Hepatocyte (in vitro differentiated cells): ENCODE measurements at regions not wholly inside any gene's neighbourhood (a gene's known extent, or its start where the extent isn't known, plus 50 kb on each side); places are given as distances from the start of the nearest gene placed in this dataset.

Experiments
- DNase-seq: peaks from one replicate; pipeline ENCODE4 v3.0.0-alpha.2; 2016; ENCODE audit warnings: low spot score
- H2AFZ ChIP-seq: fragments of 200-600 bp; sonication (generic); 2 replicates; pipeline ENCODE4 v1.6.0; 2016; ENCODE audit warnings: antibody characterized with exemption, mild to moderate bottlenecking
- H3K27ac ChIP-seq: fragments of 200-600 bp; sonication (generic); 2 replicates; pipeline ENCODE4 v1.5.1; 2016; ENCODE audit warnings: mild to moderate bottlenecking
- H3K27me3 ChIP-seq: fragments of 200-600 bp; sonication (generic); 2 replicates; pipeline ENCODE4 v1.6.1; 2016
- H3K36me3 ChIP-seq: fragments of 200-600 bp; sonication (generic); replicated peaks from 2 replicates; pipeline ENCODE4 v1.5.1; 2016; ENCODE audit warnings: low read depth; ENCODE audit not compliant: insufficient read depth
- H3K4me1 ChIP-seq: fragments of 200-600 bp; sonication (generic); 2 replicates; pipeline ENCODE4 v1.5.1; 2016; ENCODE audit warnings: mild to moderate bottlenecking, moderate library complexity; ENCODE audit not compliant: insufficient read depth
- H3K4me2 ChIP-seq: fragments of 200-600 bp; sonication (generic); 2 replicates; pipeline ENCODE4 v1.6.0; 2016
- H3K4me3 ChIP-seq: fragments of 200-600 bp; sonication (generic); 2 replicates; pipeline ENCODE4 v1.5.1; 2016; ENCODE audit warnings: mild to moderate bottlenecking
- H3K79me2 ChIP-seq: fragments of 200-600 bp; sonication (generic); 2 replicates; pipeline ENCODE4 v1.6.0; 2017; ENCODE audit warnings: mild to moderate bottlenecking
- H3K9me2 ChIP-seq: fragments of 200-600 bp; sonication (generic); replicated peaks from 2 replicates; pipeline ENCODE4 v1.6.0; 2017; ENCODE audit warnings: mild to moderate bottlenecking; ENCODE audit not compliant: insufficient read depth
- H3K9me3 ChIP-seq: fragments of 200-600 bp; sonication (generic); 2 replicates; pipeline ENCODE4 v1.5.1; 2016; ENCODE audit warnings: low read depth, mild to moderate bottlenecking
- H4K20me1 ChIP-seq: fragments of 200-600 bp; sonication (generic); 2 replicates; pipeline ENCODE4 v1.6.0; 2016; ENCODE audit warnings: mild to moderate bottlenecking; ENCODE audit not compliant: insufficient read depth, poor library complexity, severe bottlenecking
- EZH2 ChIP-seq: fragments of 200-600 bp; sonication (generic); IDR thresholded peaks from 2 replicates; pipeline ENCODE4 v1.6.1; 2016; ENCODE audit warnings: antibody characterized with exemption, mild to moderate bottlenecking, borderline replicate concordance
- EZH2phosphoT487 ChIP-seq: fragments of 200-600 bp; sonication (generic); IDR thresholded peaks from one replicate; pipeline ENCODE4 v1.6.1; 2018; ENCODE audit warnings: antibody characterized with exemption, mild to moderate bottlenecking, low read depth, moderate library complexity; ENCODE audit not compliant: unreplicated experiment, severe bottlenecking
- WGBS: methylation state at CpG from one replicate; pipeline ENCODE4 v1.1.6; 2016; ENCODE audit warnings: low lambda C conversion rate; ENCODE audit errors: missing lambda C conversion rate; 5-methylcytosine and 5-hydroxymethylcytosine counted together
- TF ChIP-seq, protein P1 (sequence below): fragments of 200-600 bp; sonication (generic); IDR thresholded peaks from 2 replicates; pipeline ENCODE4 v1.5.1; 2016; ENCODE audit warnings: antibody characterized with exemption, mild to moderate bottlenecking; ENCODE audit not compliant: poor library complexity

DNA sequence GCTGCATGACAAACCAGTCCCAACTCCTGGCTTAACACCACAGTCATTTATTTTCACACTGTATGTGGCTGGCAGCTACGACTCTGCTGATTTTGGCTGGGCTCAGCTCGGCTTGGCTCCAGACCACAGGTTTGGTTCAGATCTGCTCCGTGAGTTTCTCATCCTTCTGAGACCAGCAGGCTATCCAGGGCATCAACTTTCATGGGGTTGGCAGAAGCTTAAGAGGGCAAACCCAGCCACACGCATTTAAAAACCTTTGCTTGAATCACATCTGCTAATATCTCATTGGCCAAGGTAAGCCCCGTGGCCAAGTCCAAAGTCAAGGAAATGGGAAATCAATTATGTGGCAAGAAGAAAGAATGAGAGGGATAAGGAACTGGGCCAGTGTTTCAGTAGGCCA is 574.2 kb downstream of the MATN1 start:
- H3K4me2 ChIP-seq = no peak overlapping the region

DNA sequence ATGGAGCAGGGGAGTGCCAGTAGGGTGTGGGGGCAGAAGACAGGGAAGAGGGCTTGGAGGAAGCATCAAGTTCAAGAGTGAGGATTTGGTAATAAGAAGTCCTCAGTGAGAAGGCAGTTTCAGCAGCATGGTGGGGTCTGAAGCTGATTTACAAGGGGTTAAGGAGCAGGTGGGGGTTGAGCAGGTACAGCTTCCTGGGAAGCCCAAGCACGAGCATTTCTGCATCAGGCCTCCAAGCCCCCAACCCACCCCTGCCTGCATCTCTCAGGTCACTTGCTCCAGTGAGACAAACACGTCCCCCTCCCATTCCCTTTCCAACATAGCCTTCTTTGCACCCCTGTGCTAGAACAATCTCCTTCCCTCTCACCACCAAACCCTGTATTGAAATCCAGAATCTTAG is 574.7 kb downstream of the MATN1 start:
- H3K9me3 ChIP-seq = no peaks in the 10 kb centered on the region
- no peaks in the 10 kb centered on the region for H3K4me1 ChIP-seq
- no peaks in the 10 kb centered on the region for H3K79me2 ChIP-seq
- no peak for DNase-seq
- WGBS = 69% methylated on average over 2 of the region's 2 CpGs
- no peak overlapping the region for H3K4me2 ChIP-seq
- H3K27me3 ChIP-seq = peaks cover 9% of the 10 kb centered on the region
- TF ChIP-seq EZH2 (no peak), EZH2phosphoT487 (no peak)
- TF ChIP-seq, protein P1, sequence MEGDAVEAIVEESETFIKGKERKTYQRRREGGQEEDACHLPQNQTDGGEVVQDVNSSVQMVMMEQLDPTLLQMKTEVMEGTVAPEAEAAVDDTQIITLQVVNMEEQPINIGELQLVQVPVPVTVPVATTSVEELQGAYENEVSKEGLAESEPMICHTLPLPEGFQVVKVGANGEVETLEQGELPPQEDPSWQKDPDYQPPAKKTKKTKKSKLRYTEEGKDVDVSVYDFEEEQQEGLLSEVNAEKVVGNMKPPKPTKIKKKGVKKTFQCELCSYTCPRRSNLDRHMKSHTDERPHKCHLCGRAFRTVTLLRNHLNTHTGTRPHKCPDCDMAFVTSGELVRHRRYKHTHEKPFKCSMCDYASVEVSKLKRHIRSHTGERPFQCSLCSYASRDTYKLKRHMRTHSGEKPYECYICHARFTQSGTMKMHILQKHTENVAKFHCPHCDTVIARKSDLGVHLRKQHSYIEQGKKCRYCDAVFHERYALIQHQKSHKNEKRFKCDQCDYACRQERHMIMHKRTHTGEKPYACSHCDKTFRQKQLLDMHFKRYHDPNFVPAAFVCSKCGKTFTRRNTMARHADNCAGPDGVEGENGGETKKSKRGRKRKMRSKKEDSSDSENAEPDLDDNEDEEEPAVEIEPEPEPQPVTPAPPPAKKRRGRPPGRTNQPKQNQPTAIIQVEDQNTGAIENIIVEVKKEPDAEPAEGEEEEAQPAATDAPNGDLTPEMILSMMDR = no peak
- H3K27ac ChIP-seq = no peak overlapping the region
- no peak overlapping the region for H3K4me3 ChIP-seq
- H3K36me3 ChIP-seq = no peaks in the 10 kb centered on the region
- H3K9me2 ChIP-seq = no peaks in the 10 kb centered on the region
- no peak overlapping the region for H2AFZ ChIP-seq
- H4K20me1 ChIP-seq = no peaks in the 10 kb centered on the region

More for the DNA sequence above, 574.2 kb downstream of the MATN1 start:
- Histone ChIP-seq H3K9me2 (no peaks in the 10 kb centered on the region), H3K27me3 (peaks cover 9% of the 10 kb centered on the region), H3K9me3 (no peaks in the 10 kb centered on the region), H3K4me1 (no peaks in the 10 kb centered on the region), H4K20me1 (no peaks in the 10 kb centered on the region), H3K36me3 (no peaks in the 10 kb centered on the region), H2AFZ (no peak overlapping the region), H3K27ac (no peak overlapping the region), H3K4me3 (no peak overlapping the region), H3K79me2 (no peaks in the 10 kb centered on the region)
- no peak for DNase-seq
- WGBS = 86% methylated on average over 5 of the region's 5 CpGs
- TF ChIP-seq, protein P1 = no peak

DNA sequence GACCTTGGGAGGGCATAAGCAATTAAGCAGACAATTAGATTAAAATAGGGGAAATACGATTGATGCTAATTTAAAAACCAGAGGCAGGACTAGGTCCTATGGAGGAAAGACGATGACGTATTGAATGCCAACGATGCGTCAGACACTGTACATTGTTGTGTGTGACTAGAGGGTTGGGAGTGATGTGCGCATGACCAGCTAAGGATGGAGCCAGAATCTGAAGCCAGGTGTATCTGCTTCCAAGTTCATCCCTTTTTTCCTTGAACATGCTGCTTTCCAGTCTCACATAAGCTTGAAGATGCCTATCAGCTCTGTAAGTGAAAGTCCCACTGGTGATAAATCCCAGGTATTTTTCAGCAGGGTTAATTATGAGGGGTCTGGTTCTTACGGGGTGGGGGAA is 576.2 kb downstream of the MATN1 start:
- H3K9me3 ChIP-seq = no peaks in the 10 kb centered on the region
- H4K20me1 ChIP-seq = no peaks in the 10 kb centered on the region
- H2AFZ ChIP-seq = no peak overlapping the region
- peaks cover 9% of the 10 kb centered on the region for H3K27me3 ChIP-seq
- H3K4me3 ChIP-seq = no peak overlapping the region
- H3K36me3 ChIP-seq = no peaks in the 10 kb centered on the region
- no peaks in the 10 kb centered on the region for H3K9me2 ChIP-seq
- no peak for DNase-seq
- H3K4me1 ChIP-seq = no peaks in the 10 kb centered on the region
- H3K27ac ChIP-seq = no peak overlapping the region
- TF ChIP-seq, protein P1 = no peak
- TF ChIP-seq EZH2 (no peak), EZH2phosphoT487 (no peak)
- no peak overlapping the region for H3K4me2 ChIP-seq
- WGBS = 90% methylated on average over 7 of the region's 7 CpGs
- H3K79me2 ChIP-seq = no peaks in the 10 kb centered on the region

DNA sequence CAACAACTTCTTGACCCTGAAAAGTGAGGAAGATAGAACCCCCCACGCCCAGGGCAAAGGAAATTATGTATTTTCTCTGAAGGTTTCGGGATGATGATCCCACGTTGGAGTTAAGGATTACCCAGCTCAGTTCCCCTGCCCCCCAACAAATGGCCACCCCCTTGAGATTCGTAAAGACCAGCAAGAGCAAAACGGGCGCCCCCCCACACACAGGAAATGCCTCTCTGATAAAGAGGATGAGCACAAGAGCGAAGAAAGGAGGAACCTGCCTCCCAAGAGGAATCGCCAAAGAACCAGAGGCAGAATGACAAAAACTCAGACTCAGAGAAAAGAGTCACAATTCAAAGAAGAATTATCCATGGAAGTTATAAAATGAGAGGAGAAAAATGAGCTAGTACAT is 576.9 kb downstream of the MATN1 start:
- Histone ChIP-seq H3K4me3 (no peak overlapping the region), H3K4me2 (no peak overlapping the region), H3K79me2 (no peaks in the 10 kb centered on the region), H3K9me2 (no peaks in the 10 kb centered on the region), H3K4me1 (no peaks in the 10 kb centered on the region), H2AFZ (no peak overlapping the region), H3K9me3 (no peaks in the 10 kb centered on the region), H4K20me1 (no peaks in the 10 kb centered on the region), H3K36me3 (no peaks in the 10 kb centered on the region), H3K27me3 (peaks cover 9% of the 10 kb centered on the region), H3K27ac (no peak overlapping the region)
- DNase-seq = no peak
- TF ChIP-seq EZH2 (no peak), EZH2phosphoT487 (no peak)
- TF ChIP-seq, protein P1 = no peak
- WGBS = 57% methylated on average over 8 of the region's 8 CpGs
